Fibroblast of skin of back (primary cell): ENCODE measurements at regions not wholly inside any gene's neighbourhood (a gene's known extent, or its start where the extent isn't known, plus 50 kb on each side); places are given as distances from the start of the nearest gene placed in this dataset.
"Not testable (repeated sequence)": the region's sequence is repeated elsewhere in the genome, so short reads cannot be mapped to it uniquely, and the experiment has no call there.

Source experiments
- DNase-seq: peaks from one replicate; pipeline ENCODE4 v3.0.0-alpha.2; 2013

GRCh38 chr13:62887046-62887445 lies 1471.4 kb upstream of the PCDH20 start:
- no peak for DNase-seq

- DNase-seq, result peak; percentile 85
These were observed 1463.4 kb upstream of the PCDH20 start for GRCh38 chr13:62879071-62879470.

GRCh38 chr13:62875118-62875640 lies 1459.5 kb upstream of the PCDH20 start:
- peak; percentile 19 for DNase-seq

GRCh38 chr13:62850331-62850730 lies 1434.7 kb upstream of the PCDH20 start:
- DNase-seq, result no peak

GRCh38 chr13:62847520-62847919 lies 1431.9 kb upstream of the PCDH20 start:
- no peak for DNase-seq

GRCh38 chr13:62846302-62846701 lies 1430.7 kb upstream of the PCDH20 start:
- DNase-seq, result peak; percentile 36

GRCh38 chr13:62839338-62839737 lies 1423.7 kb upstream of the PCDH20 start:
- DNase-seq, result no peak

GRCh38 chr13:62838929-62839328 lies 1423.3 kb upstream of the PCDH20 start:
- no peak for DNase-seq

- DNase-seq, result peak; percentile 83
These were observed 1422.2 kb upstream of the PCDH20 start for GRCh38 chr13:62837895-62838294.

- DNase-seq, result no peak
These were observed 1413.8 kb upstream of the PCDH20 start for GRCh38 chr13:62829486-62829885.

GRCh38 chr13:62799931-62800436 lies 1384.3 kb upstream of the PCDH20 start:
- no peak for DNase-seq

GRCh38 chr13:62799038-62799535 lies 1383.4 kb upstream of the PCDH20 start:
- no peak for DNase-seq

GRCh38 chr13:62793850-62794249 lies 1378.2 kb upstream of the PCDH20 start:
- no peak for DNase-seq

GRCh38 chr13:62781866-62782265 lies 1366.2 kb upstream of the PCDH20 start:
- no peak for DNase-seq

- no peak for DNase-seq
These were observed 1363.5 kb upstream of the PCDH20 start for GRCh38 chr13:62779161-62779560.

- DNase-seq, result no peak
These were observed 1351.8 kb upstream of the PCDH20 start for GRCh38 chr13:62767473-62767872.

GRCh38 chr13:62760724-62761123 lies 1345.1 kb upstream of the PCDH20 start:
- no peak for DNase-seq

- DNase-seq, result peak; percentile 64
These were observed 1332.0 kb upstream of the PCDH20 start for GRCh38 chr13:62747629-62748028.

- DNase-seq, result peak; percentile 10
These were observed 1331.5 kb upstream of the PCDH20 start for GRCh38 chr13:62747152-62747551.

- DNase-seq, result not testable (repeated sequence)
These were observed 1314.1 kb upstream of the PCDH20 start for GRCh38 chr13:62729746-62730145.

GRCh38 chr13:62721893-62722292 lies 1306.2 kb upstream of the PCDH20 start:
- DNase-seq, result no peak

- not testable (repeated sequence) for DNase-seq
These were observed 1296.3 kb upstream of the PCDH20 start for GRCh38 chr13:62711948-62712347.

GRCh38 chr13:62710787-62711186 lies 1295.1 kb upstream of the PCDH20 start:
- no peak for DNase-seq

- no peak for DNase-seq
These were observed 1290.4 kb upstream of the PCDH20 start for GRCh38 chr13:62706048-62706447.

- DNase-seq, result no peak
These were observed 1289.2 kb upstream of the PCDH20 start for GRCh38 chr13:62704875-62705274.
